A549 (cell line): ENCODE measurements at regions not wholly inside any gene's neighbourhood (a gene's known extent, or its start where the extent isn't known, plus 50 kb on each side); places are given as distances from the start of the nearest gene placed in this dataset.

ENCODE experiments used
- CTCF ChIP-seq: fragments of >200 bp; sonication (Bioruptor Twin); formaldehyde crosslinking; IDR thresholded peaks from 3 replicates; pipeline ENCODE4 v1.5.1; 2016
- EHMT2 ChIP-seq: fragments of 200-600 bp; sonication (generic); IDR thresholded peaks from 2 replicates; pipeline ENCODE4 v1.6.1; 2016; ENCODE audit warnings: antibody characterized with exemption, low read depth, mild to moderate bottlenecking, moderate library complexity
- EP300 ChIP-seq, 2 experiments: fragments of >200 bp; sonication (Bioruptor Twin); formaldehyde crosslinking; IDR thresholded peaks; 2 replicates in 1 of 2; 3 replicates in 1 of 2; pipeline ENCODE4 v1.6.1; 2016 to 2017
- ESRRA ChIP-seq: fragments of 150-350 bp; IDR thresholded peaks from 2 replicates; pipeline ENCODE4 v1.6.1; 2014; ENCODE audit warnings: mild to moderate bottlenecking, low read length, borderline replicate concordance
- GATA3 ChIP-seq: IDR thresholded peaks from 2 replicates; pipeline ENCODE4 v1.6.1; 2012; ENCODE audit warnings: borderline replicate concordance
- MAFK ChIP-seq: fragments of 450-650 bp; IDR thresholded peaks from 2 replicates; pipeline ENCODE4 v1.6.1; 2014; ENCODE audit not compliant: partially characterized antibody
- NR3C1 ChIP-seq: fragments of >200 bp; sonication (Bioruptor Twin); formaldehyde crosslinking; IDR thresholded peaks from 3 replicates; pipeline ENCODE4 v1.6.1; 2017
- PBX3 ChIP-seq: IDR thresholded peaks from 2 replicates; pipeline ENCODE4 v1.6.1; 2012
- POLR2A ChIP-seq: IDR thresholded peaks from 2 replicates; pipeline ENCODE4 v1.6.1; 2012; ENCODE audit warnings: mild to moderate bottlenecking, low read length
- RAD21 ChIP-seq, 2 experiments: fragments of >200 bp in 1 of 2; sonication (Bioruptor Twin) in 1 of 2; formaldehyde crosslinking in 1 of 2; IDR thresholded peaks in 1 of 2; conservative IDR thresholded peaks in 1 of 2; 2 replicates in 1 of 2; 3 replicates in 1 of 2; pipeline ENCODE4 v1.6.1; 2012 to 2018; ENCODE audit warnings: inconsistent platforms in 1 of 2

GRCh38 chr17:54256401-54256929 is 433.7 kb downstream of the KIF2B start:
- no peak for TF ChIP-seq EHMT2
- TF ChIP-seq EP300 (IDR thresholded peaks at IDR 0.05), result no peak
- TF ChIP-seq RAD21 (conservative IDR thresholded peaks at IDR 0.05 in 1 of 2, IDR thresholded peaks at IDR 0.05 in 1 of 2), result no peak
- no peak for TF ChIP-seq CTCF
- no peak for TF ChIP-seq MAFK
- no peak for TF ChIP-seq PBX3
- TF ChIP-seq ESRRA, result no peak
- no peak for TF ChIP-seq POLR2A
- TF ChIP-seq NR3C1, result no peak
- TF ChIP-seq GATA3, result no peak
